Esophagus squamous epithelium (tissue), 5 donors: ENCODE measurements at regions not wholly inside any gene's neighbourhood (a gene's known extent, or its start where the extent isn't known, plus 50 kb on each side); places are given as distances from the start of the nearest gene placed in this dataset.

Experiments used
- DNase-seq: peaks from one replicate; lab custom pipeline; 2025; lab: John Stamatoyannopoulos, UW
- H3K27ac ChIP-seq, 4 donors: fragments of 200-600 bp; sonication (generic); one replicate each; pipeline ENCODE4 v1.5.1; 2016 to 2019; ENCODE audit warnings: mild to moderate bottlenecking in 1 of 4
- H3K27me3 ChIP-seq, 4 donors: fragments of 200-600 bp; sonication (generic); 1 replicate in 3 of 4; 2 replicates in 1 of 4; pipeline versions ENCODE4 v1.5.1 to v1.6.0; 2017 to 2021; ENCODE audit warnings: antibody characterized with exemption in 1 of 4
- H3K36me3 ChIP-seq, 3 donors: fragments of 200-600 bp; sonication (generic); one replicate each; pipeline ENCODE4 v1.5.1; 2016 to 2019
- H3K4me1 ChIP-seq, 3 donors: fragments of 200-600 bp; sonication (generic); one replicate each; pipeline ENCODE4 v1.5.1; 2017 to 2019
- H3K4me3 ChIP-seq, 4 donors: fragments of 200-600 bp; sonication (generic); 1 replicate in 3 of 4; 2 replicates in 1 of 4; pipeline ENCODE4 v1.5.1; 2016 to 2019; ENCODE audit warnings: mild to moderate bottlenecking in 2 of 4, moderate library complexity in 1 of 4
- H3K9me3 ChIP-seq, 3 donors: fragments of 200-600 bp; sonication (generic); one replicate each; pipeline ENCODE4 v1.5.1; 2016 to 2019
- CTCF ChIP-seq, 6 experiments: fragments of 450-650 bp in 4 of 6; fragments of 200-600 bp in 2 of 6; sonication (generic) in 2 of 6; IDR thresholded peaks; one replicate each; pipeline ENCODE4 v1.5.1; 2016 to 2019; ENCODE audit warnings: antibody characterized with exemption in 6 of 6, mild to moderate bottlenecking in 4 of 6, moderate library complexity in 4 of 6
- POLR2A ChIP-seq, 4 donors: fragments of 450-650 bp; IDR thresholded peaks; one replicate each; pipeline ENCODE4 v1.6.1; 2017; ENCODE audit warnings: antibody characterized with exemption in 4 of 4, mild to moderate bottlenecking in 4 of 4, moderate library complexity in 3 of 4
- WGBS, 2 donors: methylation state at CpG; one replicate each; pipeline ENCODE4 v1.1.5; 2018; 5-methylcytosine and 5-hydroxymethylcytosine counted together
- intact Hi-C: fragments of 100-400 bp; cut with DNase I; formaldehyde crosslinking; loops from one replicate; pipeline ENCODE4 v1.15.0; 2022
- donor health status: DM: yes; HTN: yes; CAD: no.

- no peak for TF ChIP-seq POLR2A (IDR thresholded peaks at IDR 0.05)
- TF ChIP-seq CTCF (IDR thresholded peaks at IDR 0.05): no peak
- Histone ChIP-seq H3K27ac (no peak overlapping the region), H3K36me3 (no peaks in the 10 kb centered on the region), H3K9me3 (no peaks in the 10 kb centered on the region), H3K4me3 (no peak overlapping the region), H3K4me1 (no peaks in the 10 kb centered on the region), H3K27me3 (no peaks in the 10 kb centered on the region)
- WGBS, 2 donors: 58 to 64% methylated on average over 5 of the region's 5 CpGs
- intact Hi-C loops: no loop called here
- DNase-seq: no peak
These were observed 542.6 kb upstream of the KLHL29 start for GRCh38 chr2:22842205-22842869.

GRCh38 chr2:22843919-22844537 is 541.0 kb upstream of the KLHL29 start:
- no peak for DNase-seq
- H3K27ac ChIP-seq: no peak overlapping the region
- intact Hi-C loops: no loop called here
- no peaks in the 10 kb centered on the region for H3K4me1 ChIP-seq
- H3K36me3 ChIP-seq: no peaks in the 10 kb centered on the region
- no peaks in the 10 kb centered on the region for H3K27me3 ChIP-seq
- no peak overlapping the region for H3K4me3 ChIP-seq
- TF ChIP-seq POLR2A (IDR thresholded peaks at IDR 0.05) (no peak), CTCF (IDR thresholded peaks at IDR 0.05) (no peak)
- H3K9me3 ChIP-seq: no peaks in the 10 kb centered on the region
- whole genome bisulfite sequencing, 2 donors: 50 to 53% methylated on average over 1 of the region's 1 CpG

GRCh38 chr2:22850310-22850709 is 534.7 kb upstream of the KLHL29 start:
- WGBS, 2 donors: 81 to 83% methylated on average over 7 of the region's 7 CpGs
- no peak for DNase-seq
- intact Hi-C loops: no loop called here

GRCh38 chr2:22854588-22854987 is 530.4 kb upstream of the KLHL29 start:
- Histone ChIP-seq H3K27me3 (no peaks in the 10 kb centered on the region), H3K9me3 (no peaks in the 10 kb centered on the region), H3K4me3 (no peak overlapping the region), H3K27ac (no peak overlapping the region), H3K4me1 (no peaks in the 10 kb centered on the region), H3K36me3 (no peaks in the 10 kb centered on the region)
- TF ChIP-seq POLR2A (IDR thresholded peaks at IDR 0.05) (no peak), CTCF (IDR thresholded peaks at IDR 0.05) (no peak)
- intact Hi-C loops: no loop called here
- 48 to 72% methylated on average over 3 of the region's 3 CpGs for WGBS, 2 donors
- no peak for DNase-seq

More at GRCh38 chr2:22850310-22850709, 534.7 kb upstream of the KLHL29 start:
- H3K36me3 ChIP-seq: no peaks in the 10 kb centered on the region
- no peaks in the 10 kb centered on the region for H3K4me1 ChIP-seq
- H3K27me3 ChIP-seq: no peaks in the 10 kb centered on the region
- H3K27ac ChIP-seq: no peak overlapping the region
- TF ChIP-seq CTCF (IDR thresholded peaks at IDR 0.05): no peak
- TF ChIP-seq POLR2A (IDR thresholded peaks at IDR 0.05): no peak
- H3K4me3 ChIP-seq: no peak overlapping the region
- H3K9me3 ChIP-seq: no peaks in the 10 kb centered on the region

- H3K36me3 ChIP-seq: no peaks in the 10 kb centered on the region
- H3K4me3 ChIP-seq: no peak overlapping the region
- H3K9me3 ChIP-seq: no peaks in the 10 kb centered on the region
- intact Hi-C loops: no loop called here
- DNase-seq: no peak
- H3K27ac ChIP-seq: no peak overlapping the region
- no peak for TF ChIP-seq CTCF (IDR thresholded peaks at IDR 0.05)
- 72 to 96% methylated on average over 3 of the region's 3 CpGs for WGBS, 2 donors
- no peaks in the 10 kb centered on the region for H3K4me1 ChIP-seq
- H3K27me3 ChIP-seq: no peaks in the 10 kb centered on the region
These were observed 529.9 kb upstream of the KLHL29 start for GRCh38 chr2:22855081-22855480.
